K562 (cell line): ENCODE measurements at regions not wholly inside any gene's neighbourhood (a gene's known extent, or its start where the extent isn't known, plus 50 kb on each side); places are given as distances from the start of the nearest gene placed in this dataset.

Experiments
- EZH2 ChIP-seq: IDR thresholded peaks from 2 replicates; pipeline ENCODE4 v1.6.1; 2012; ENCODE audit warnings: low read depth, mild to moderate bottlenecking, inconsistent platforms, low read length, borderline replicate concordance
- HNRNPK ChIP-seq: fragments of 200-400 bp; formaldehyde crosslinking; IDR thresholded peaks from one replicate; pipeline ENCODE4 v1.6.1; 2018; ENCODE audit warnings: mild to moderate bottlenecking, low read depth, low read length; ENCODE audit not compliant: poor library complexity, severe bottlenecking
- RCOR1 ChIP-seq, 2 experiments: IDR thresholded peaks; 2 replicates each; pipeline ENCODE4 v1.6.1; 2012; ENCODE audit warnings: low read depth in 2 of 2, low read length in 2 of 2, borderline replicate concordance in 1 of 2, improper control_type of control experiment in 1 of 2
- ZNF24 ChIP-seq: fragments of 450-650 bp; IDR thresholded peaks from 2 replicates; pipeline ENCODE4 v1.6.1; 2016

- TF ChIP-seq RCOR1 (IDR thresholded peaks at IDR 0.05; ENCODE audit: borderline replicate concordance in 1 of 2, low read depth in 2 of 2, low read length in 2 of 2): no peak
- no peak for TF ChIP-seq HNRNPK
- TF ChIP-seq EZH2: no peak
- TF ChIP-seq ZNF24: no peak
Observed at GRCh38 chr7:130814778-130815335, 80.8 kb upstream of the KLF14 start.
